RWPE2 (cell line): ENCODE measurements at regions not wholly inside any gene's neighbourhood (a gene's known extent, or its start where the extent isn't known, plus 50 kb on each side); places are given as distances from the start of the nearest gene placed in this dataset.
A peak's percentile ranks its signal among the peaks of the same experiment; 100 is the strongest.

Source experiments
- ATAC-seq: fragments of 200-7000 bp; cut with Tn5 transposase; 3 replicates; pipeline ENCODE4 v1.9.1; 2021; ENCODE audit warnings: low read depth
- DNase-seq: peaks from one replicate; pipeline ENCODE4 v3.0.0-alpha.2; 2020; ENCODE audit warnings: low spot score
- H3K27ac ChIP-seq: fragments of 450-650 bp; 2 replicates; pipeline ENCODE4 v1.5.1; 2017; ENCODE audit warnings: mild to moderate bottlenecking; ENCODE audit not compliant: poor library complexity, severe bottlenecking
- H3K27me3 ChIP-seq: fragments of 250-450 bp; sonication (Bioruptor Pico); 2 replicates; pipeline ENCODE4 v1.5.1; 2021; ENCODE audit warnings: mild to moderate bottlenecking, moderate library complexity; ENCODE audit not compliant: insufficient read depth, poor library complexity, severe bottlenecking
- H3K36me3 ChIP-seq: fragments of 250-450 bp; sonication (Bioruptor Pico); 2 replicates; pipeline ENCODE4 v1.5.1; 2020; ENCODE audit warnings: low read depth, mild to moderate bottlenecking, moderate library complexity
- H3K4me1 ChIP-seq: fragments of 250-450 bp; sonication (Bioruptor Pico); 2 replicates; pipeline ENCODE4 v1.5.1; 2021; ENCODE audit warnings: mild to moderate bottlenecking, moderate library complexity; ENCODE audit not compliant: insufficient read depth, poor library complexity, severe bottlenecking
- H3K4me3 ChIP-seq: fragments of 250-450 bp; sonication (Bioruptor Pico); 2 replicates; pipeline ENCODE4 v1.5.1; 2021; ENCODE audit warnings: mild to moderate bottlenecking, moderate library complexity; ENCODE audit not compliant: severe bottlenecking
- H3K9me3 ChIP-seq: fragments of 250-450 bp; sonication (Bioruptor Pico); 2 replicates; pipeline ENCODE4 v1.5.1; 2021; ENCODE audit warnings: mild to moderate bottlenecking, moderate library complexity; ENCODE audit not compliant: severe bottlenecking
- TF ChIP-seq, protein P1 (sequence below): fragments of 450-650 bp; IDR thresholded peaks from one replicate; pipeline ENCODE4 v1.5.1; 2017; ENCODE audit warnings: mild to moderate bottlenecking, moderate library complexity; ENCODE audit not compliant: poor library complexity, severe bottlenecking

DNA sequence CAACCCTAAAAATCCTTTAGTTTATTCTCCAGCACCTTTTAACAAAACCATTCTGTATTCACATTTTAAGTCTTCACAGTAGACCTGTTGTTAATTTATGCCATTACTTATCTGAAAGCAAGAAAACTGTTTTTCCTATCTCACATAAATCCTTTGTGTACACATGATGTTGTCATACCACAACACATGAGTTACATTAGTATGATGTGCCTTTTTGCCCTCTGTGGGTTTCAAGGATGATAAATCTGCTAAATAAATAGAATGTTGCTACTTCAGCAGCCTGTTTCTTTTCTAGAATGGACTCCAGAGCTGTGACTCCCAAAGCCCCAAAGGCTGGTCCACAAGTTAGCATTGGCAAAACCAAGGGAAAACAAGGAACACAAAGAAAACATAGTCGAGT is 151.6 kb downstream of the SERPINI1 start:
- no peaks in the 10 kb centered on the region for H3K9me3 ChIP-seq
- DNase-seq (no peak), ATAC-seq (peak; percentile 25; the same call in 2 of the 3 replicates)
- no peak overlapping the region for H3K4me3 ChIP-seq
- TF ChIP-seq, protein P1, sequence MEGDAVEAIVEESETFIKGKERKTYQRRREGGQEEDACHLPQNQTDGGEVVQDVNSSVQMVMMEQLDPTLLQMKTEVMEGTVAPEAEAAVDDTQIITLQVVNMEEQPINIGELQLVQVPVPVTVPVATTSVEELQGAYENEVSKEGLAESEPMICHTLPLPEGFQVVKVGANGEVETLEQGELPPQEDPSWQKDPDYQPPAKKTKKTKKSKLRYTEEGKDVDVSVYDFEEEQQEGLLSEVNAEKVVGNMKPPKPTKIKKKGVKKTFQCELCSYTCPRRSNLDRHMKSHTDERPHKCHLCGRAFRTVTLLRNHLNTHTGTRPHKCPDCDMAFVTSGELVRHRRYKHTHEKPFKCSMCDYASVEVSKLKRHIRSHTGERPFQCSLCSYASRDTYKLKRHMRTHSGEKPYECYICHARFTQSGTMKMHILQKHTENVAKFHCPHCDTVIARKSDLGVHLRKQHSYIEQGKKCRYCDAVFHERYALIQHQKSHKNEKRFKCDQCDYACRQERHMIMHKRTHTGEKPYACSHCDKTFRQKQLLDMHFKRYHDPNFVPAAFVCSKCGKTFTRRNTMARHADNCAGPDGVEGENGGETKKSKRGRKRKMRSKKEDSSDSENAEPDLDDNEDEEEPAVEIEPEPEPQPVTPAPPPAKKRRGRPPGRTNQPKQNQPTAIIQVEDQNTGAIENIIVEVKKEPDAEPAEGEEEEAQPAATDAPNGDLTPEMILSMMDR, result no peak
- H3K4me1 ChIP-seq, result peaks cover 9% of the 10 kb centered on the region
- no peaks in the 10 kb centered on the region for H3K27me3 ChIP-seq
- no peak overlapping the region for H3K27ac ChIP-seq
- no peaks in the 10 kb centered on the region for H3K36me3 ChIP-seq

DNA sequence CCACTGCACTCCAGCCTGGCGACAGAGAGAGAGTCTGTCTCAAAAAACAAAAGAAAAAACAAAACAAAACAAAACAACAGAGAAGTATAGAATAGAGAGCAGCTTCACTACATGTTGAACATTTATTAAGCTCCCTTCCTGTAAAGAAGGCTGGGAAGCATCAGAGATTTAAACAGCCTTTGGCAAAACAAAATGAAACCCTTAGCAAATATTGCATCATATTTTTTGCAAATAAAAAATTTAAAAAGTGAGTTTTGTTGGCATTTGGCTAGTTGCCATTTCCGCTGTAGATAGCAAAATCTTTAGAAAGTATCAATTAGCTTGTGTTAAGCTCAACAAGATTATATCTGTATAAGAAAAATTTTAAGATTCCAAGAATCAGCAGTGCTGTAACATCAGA is 151.2 kb downstream of the SERPINI1 start:
- Histone ChIP-seq H3K27me3 (no peaks in the 10 kb centered on the region), H3K4me3 (no peak overlapping the region), H3K36me3 (no peaks in the 10 kb centered on the region), H3K9me3 (no peaks in the 10 kb centered on the region), H3K4me1 (peaks cover 9% of the 10 kb centered on the region), H3K27ac (no peak overlapping the region)
- TF ChIP-seq, protein P1, result no peak
- ATAC-seq (no peak), DNase-seq (no peak)

GRCh38 chr3:167885277-167885676 is 149.8 kb downstream of the SERPINI1 start:
- Histone ChIP-seq H3K36me3 (no peaks in the 10 kb centered on the region), H3K9me3 (no peaks in the 10 kb centered on the region), H3K27me3 (no peaks in the 10 kb centered on the region), H3K4me3 (no peak overlapping the region), H3K4me1 (peaks cover 9% of the 10 kb centered on the region), H3K27ac (no peak overlapping the region)
- TF ChIP-seq, protein P1, result no peak
- ATAC-seq (no peak), DNase-seq (no peak)

- H3K4me3 ChIP-seq, result no peak overlapping the region
- DNase-seq, result no peak
- ATAC-seq, result no peak
These were observed 149.0 kb downstream of the SERPINI1 start for GRCh38 chr3:167884481-167884880.

DNA sequence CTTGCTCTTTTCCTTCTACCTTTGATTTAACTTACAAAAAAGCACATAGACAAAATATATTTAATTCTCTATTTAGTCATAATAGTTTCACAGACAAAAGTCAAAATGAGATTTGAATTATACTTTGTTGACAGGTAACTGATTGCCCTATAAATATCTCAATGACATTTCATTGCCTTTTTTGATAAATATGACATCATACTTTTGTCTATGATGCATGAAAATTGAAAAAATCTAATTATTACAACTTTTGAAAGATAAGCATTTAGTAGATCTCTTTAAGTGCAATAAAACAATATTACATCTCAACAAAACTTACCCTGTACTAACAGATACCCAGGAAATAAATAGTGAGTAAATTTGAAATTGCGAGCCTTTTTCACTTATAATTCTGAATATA is 147.9 kb downstream of the SERPINI1 start:
- H3K36me3 ChIP-seq, result no peaks in the 10 kb centered on the region
- no peak for ATAC-seq
- H3K4me1 ChIP-seq, result peaks cover 9% of the 10 kb centered on the region
- no peak overlapping the region for H3K4me3 ChIP-seq
- H3K9me3 ChIP-seq, result no peaks in the 10 kb centered on the region
- H3K27ac ChIP-seq, result no peak overlapping the region
- no peak for DNase-seq
- TF ChIP-seq, protein P1, result no peak
- H3K27me3 ChIP-seq, result no peaks in the 10 kb centered on the region

More at GRCh38 chr3:167884481-167884880, 149.0 kb downstream of the SERPINI1 start:
- Histone ChIP-seq H3K9me3 (no peaks in the 10 kb centered on the region), H3K27ac (no peak overlapping the region), H3K36me3 (no peaks in the 10 kb centered on the region), H3K27me3 (no peaks in the 10 kb centered on the region), H3K4me1 (peaks cover 9% of the 10 kb centered on the region)
- TF ChIP-seq, protein P1, result no peak
